Cardiac muscle cell (in vitro differentiated cells and primary cell): ENCODE measurements at regions not wholly inside any gene's neighbourhood (a gene's known extent, or its start where the extent isn't known, plus 50 kb on each side); places are given as distances from the start of the nearest gene placed in this dataset.
"Not testable (repeated sequence)": the region's sequence is repeated elsewhere in the genome, so short reads cannot be mapped to it uniquely, and the experiment has no call there.

Experiments used
- DNase-seq, 2 donors: peaks; one replicate each; pipeline versions ENCODE4 v3.0.0 to v3.0.0-alpha.2; 2010 to 2017; ENCODE audit warnings: low read depth in 1 of 2, low spot score in 1 of 2
- H3K27ac ChIP-seq: fragments of 200-600 bp; sonication (generic); 2 replicates; pipeline ENCODE4 v1.5.1; 2016
- H3K27me3 ChIP-seq: fragments of 200-600 bp; sonication (generic); 2 replicates; pipeline ENCODE4 v1.6.0; 2016; ENCODE audit warnings: control low read depth
- H3K36me3 ChIP-seq: fragments of 200-600 bp; sonication (generic); 2 replicates; pipeline ENCODE4 v1.5.1; 2016; ENCODE audit warnings: control low read depth
- H3K4me1 ChIP-seq: fragments of 200-600 bp; sonication (generic); 2 replicates; pipeline ENCODE4 v1.8.1; 2017; ENCODE audit warnings: low read depth, mild to moderate bottlenecking, mixed run types
- H3K4me3 ChIP-seq: fragments of 200-600 bp; sonication (generic); 2 replicates; pipeline ENCODE4 v1.5.1; 2016; ENCODE audit warnings: mild to moderate bottlenecking
- H3K9me3 ChIP-seq: fragments of 200-600 bp; sonication (generic); 2 replicates; pipeline ENCODE4 v1.5.1; 2017; ENCODE audit warnings: low read depth, mild to moderate bottlenecking, control low read depth
- CTCF ChIP-seq: IDR thresholded peaks from 2 replicates; pipeline ENCODE4 v1.5.1; 2012; ENCODE audit warnings: low read depth, mild to moderate bottlenecking, low read length

- TF ChIP-seq CTCF: no peak
- H3K27me3 ChIP-seq: peaks cover 78% of the 10 kb centered on the region
- H3K27ac ChIP-seq: no peak overlapping the region
- H3K9me3 ChIP-seq: no peaks in the 10 kb centered on the region
- H3K4me3 ChIP-seq: no peak overlapping the region
- no peaks in the 10 kb centered on the region for H3K36me3 ChIP-seq
- H3K4me1 ChIP-seq: no peaks in the 10 kb centered on the region
- no peak for DNase-seq
Observed at GRCh38 chr5:92939428-92939827, 641.6 kb downstream of the NR2F1-AS1 start.

GRCh38 chr5:92937396-92937795, 643.6 kb downstream of the NR2F1-AS1 start:
- not testable (repeated sequence) for DNase-seq, H3K4me1 ChIP-seq, H3K36me3 ChIP-seq, H3K4me3 ChIP-seq, H3K27ac ChIP-seq, H3K9me3 ChIP-seq
- peaks cover 79% of the 10 kb centered on the region for H3K27me3 ChIP-seq

GRCh38 chr5:92930057-92930456, 651.0 kb downstream of the NR2F1-AS1 start:
- Histone ChIP-seq H3K4me1 (no peaks in the 10 kb centered on the region), H3K36me3 (no peaks in the 10 kb centered on the region), H3K9me3 (no peaks in the 10 kb centered on the region), H3K4me3 (no peak overlapping the region), H3K27ac (no peak overlapping the region), H3K27me3 (peaks cover 96% of the 10 kb centered on the region)
- no peak for DNase-seq
- no peak for TF ChIP-seq CTCF

GRCh38 chr5:92927291-92927778, 653.7 kb downstream of the NR2F1-AS1 start:
- H3K27me3 ChIP-seq: peaks cover 98% of the 10 kb centered on the region
- no peak for TF ChIP-seq CTCF
- no peaks in the 10 kb centered on the region for H3K9me3 ChIP-seq
- no peak overlapping the region for H3K4me3 ChIP-seq
- no peaks in the 10 kb centered on the region for H3K36me3 ChIP-seq
- no peak for DNase-seq
- H3K4me1 ChIP-seq: no peaks in the 10 kb centered on the region
- no peak overlapping the region for H3K27ac ChIP-seq

GRCh38 chr5:92923885-92924284, 657.1 kb downstream of the NR2F1-AS1 start:
- H3K9me3 ChIP-seq: no peaks in the 10 kb centered on the region
- no peak for DNase-seq
- no peaks in the 10 kb centered on the region for H3K36me3 ChIP-seq
- no peak overlapping the region for H3K4me3 ChIP-seq
- no peak for TF ChIP-seq CTCF
- no peaks in the 10 kb centered on the region for H3K4me1 ChIP-seq
- no peak overlapping the region for H3K27ac ChIP-seq
- H3K27me3 ChIP-seq: peaks cover 92% of the 10 kb centered on the region

- Histone ChIP-seq H3K27me3 (peaks cover 94% of the 10 kb centered on the region), H3K27ac (no peak overlapping the region), H3K4me1 (no peaks in the 10 kb centered on the region), H3K9me3 (no peaks in the 10 kb centered on the region), H3K4me3 (no peak overlapping the region), H3K36me3 (no peaks in the 10 kb centered on the region)
- DNase-seq: no peak
- no peak for TF ChIP-seq CTCF
Observed at GRCh38 chr5:92922231-92922967, 658.6 kb downstream of the NR2F1-AS1 start.
